ENCODE measurements at regions not wholly inside any gene's neighbourhood (a gene's known extent, or its start where the extent isn't known, plus 50 kb on each side); places are given as distances from the start of the nearest gene placed in this dataset.

GRCh38 chr6:149231778-149232177, 85.7 kb upstream of the TAB2 start:
- peaks cover 9 to 15% of the 10 kb centered on the region in 2 experiments; a peak in 3 of 5 replicates for H3K27me3 ChIP-seq (ENCODE audit: control insufficient read depth in 2 of 2, insufficient read depth in 2 of 2, low read length in 2 of 2)
- H3K9ac ChIP-seq (ENCODE audit: insufficient read depth in 1 of 2, low read depth in 2 of 2, low read length in 2 of 2) = no peak overlapping the region
- BruUV-seq (replicated peaks) = no TSS peak
- peaks cover 4 to 22% of the 10 kb centered on the region in 2 experiments for H3K4me1 ChIP-seq (replicated peaks in 1 of 2; ENCODE audit: control insufficient read depth in 2 of 2, insufficient read depth in 2 of 2, low read length in 2 of 2)
- FAIRE-seq (no peak), DNase-seq (ENCODE audit: extremely low read depth in 1 of 4, low spot score in 3 of 4) (no peak), ATAC-seq (no peak)
- no peaks in the 10 kb centered on the region for H3K36me3 ChIP-seq (ENCODE audit: control insufficient read depth, insufficient read depth, low read length)
- ChIA-PET POLR2A (interaction anchor here (0.6 to 1.6 kb wide), 4 partner anchors 9 to 135 kb away, joined by 3 to 5 read pairs (median 4); no protein-coding TSS in a partner anchor), CTCF (ENCODE audit: low intra/inter-chr PET ratio) (no interaction called here)
- no peaks in the 10 kb centered on the region for H3K9me1 ChIP-seq (ENCODE audit: control insufficient read depth, insufficient read depth, low read length)
- peak overlapping the region; percentile 24; the same call in 1 of the 2 replicates for H2AFZ ChIP-seq (ENCODE audit: low read depth, low read length)
- H3K79me2 ChIP-seq (ENCODE audit: control insufficient read depth, insufficient read depth, low read length) = no peaks in the 10 kb centered on the region
- WGBS (ENCODE audit: insufficient coverage, low coverage, missing lambda C conversion rate) = 20% methylated on average over 7 of the region's 7 CpGs
- in situ Hi-C loops (cut with MboI) = no loop called here
- intact Hi-C loops (cut with micrococcal nuclease) = no loop called here
- H3K27ac ChIP-seq (ENCODE audit: extremely low read depth, low read depth, low read length) = no peak overlapping the region
- H3K9me3 ChIP-seq (replicated peaks; ENCODE audit: control insufficient read depth, insufficient read depth, low read depth, low read length) = no peaks in the 10 kb centered on the region
- TF ChIP-seq ZZZ3 (IDR thresholded peaks at IDR 0.05) (no peak), FOXA3 (CRISPR knock-in tag; conservative IDR thresholded peaks at IDR 0.05 in 1 of 2, IDR thresholded peaks at IDR 0.05 in 1 of 2) (0 out of 4 replicates have a peak, but pooled peaks of 1 of the 2 experiments have one; percentile 28)
- H4K20me1 ChIP-seq (replicated peaks; ENCODE audit: control insufficient read depth, insufficient read depth, low read length) = no peaks in the 10 kb centered on the region
- H3K4me2 ChIP-seq (ENCODE audit: insufficient read depth, low read length) = no peak overlapping the region
- H3K4me3 ChIP-seq = no peak overlapping the region

GRCh38 chr6:149233056-149233715, 84.3 kb upstream of the TAB2 start:
- intact Hi-C loops (cut with micrococcal nuclease) (no loop called here), in situ Hi-C loops (cut with MboI) (no loop called here)
- DNase-seq (ENCODE audit: extremely low read depth in 1 of 4, low spot score in 3 of 4) (peak; percentile 23 to 40 (median 30)), ATAC-seq (peak; percentile 53), FAIRE-seq (no peak)
- peak overlapping the region; percentile 11; the same call in 1 of the 3 replicates for H3K27ac ChIP-seq (ENCODE audit: extremely low read depth, low read depth, low read length)
- no peak overlapping the region for H3K9ac ChIP-seq (ENCODE audit: insufficient read depth in 1 of 2, low read depth in 2 of 2, low read length in 2 of 2)
- no peak overlapping the region for H3K4me2 ChIP-seq (ENCODE audit: insufficient read depth, low read length)
- H4K20me1 ChIP-seq (replicated peaks; ENCODE audit: control insufficient read depth, insufficient read depth, low read length) = no peaks in the 10 kb centered on the region
- ChIA-PET POLR2A (no interaction called here), CTCF (ENCODE audit: low intra/inter-chr PET ratio) (interaction anchor here (0.7 kb wide), 1 partner anchor 128 kb away, joined by 3 read pairs; no protein-coding TSS in a partner anchor)
- H2AFZ ChIP-seq (ENCODE audit: low read depth, low read length) = no peak overlapping the region; the same call in 1 of the 2 replicates
- 52% methylated on average over 7 of the region's 7 CpGs for WGBS (ENCODE audit: insufficient coverage, low coverage, missing lambda C conversion rate)
- H3K9me1 ChIP-seq (ENCODE audit: control insufficient read depth, insufficient read depth, low read length) = no peaks in the 10 kb centered on the region
- no peaks in the 10 kb centered on the region for H3K9me3 ChIP-seq (replicated peaks; ENCODE audit: control insufficient read depth, insufficient read depth, low read depth, low read length)
- BruUV-seq (replicated peaks) = no TSS peak
- H3K27me3 ChIP-seq (ENCODE audit: control insufficient read depth in 2 of 2, insufficient read depth in 2 of 2, low read length in 2 of 2) = peaks cover 5 to 9% of the 10 kb centered on the region in 2 experiments; a peak in 3 of 5 replicates
- no peaks in the 10 kb centered on the region for H3K79me2 ChIP-seq (ENCODE audit: control insufficient read depth, insufficient read depth, low read length)
- no peak overlapping the region for H3K4me3 ChIP-seq
- H3K36me3 ChIP-seq (ENCODE audit: control insufficient read depth, insufficient read depth, low read length) = no peaks in the 10 kb centered on the region
- peaks cover 4 to 22% of the 10 kb centered on the region in 2 experiments for H3K4me1 ChIP-seq (replicated peaks in 1 of 2; ENCODE audit: control insufficient read depth in 2 of 2, insufficient read depth in 2 of 2, low read length in 2 of 2)
- TF ChIP-seq GATA2 (CRISPR knock-in tag; IDR thresholded peaks at IDR 0.05) = peak; percentile 34; the same call in 1 of the 2 replicates
- peak; percentile 64 for TF ChIP-seq MEIS2 (IDR thresholded peaks at IDR 0.05; ENCODE audit: partially characterized antibody)
- no peak for TF ChIP-seq RBM17 (IDR thresholded peaks at IDR 0.05; ENCODE audit: borderline replicate concordance, low read depth, low read length)
- TF ChIP-seq CBFA2T3 (IDR thresholded peaks at IDR 0.05) = peak; percentile 5; the same call in 1 of the 2 replicates
- peak in 1 of 2 experiments; percentile 68; a peak in 2 of 4 replicates for TF ChIP-seq FOXA3 (CRISPR knock-in tag; conservative IDR thresholded peaks at IDR 0.05 in 1 of 2, IDR thresholded peaks at IDR 0.05 in 1 of 2)
- no peak for TF ChIP-seq PBX2 (CRISPR knock-in tag; IDR thresholded peaks at IDR 0.05; ENCODE audit: low read depth)
- TF ChIP-seq PBX2 (tag; conservative IDR thresholded peaks at IDR 0.05; ENCODE audit: low read depth) = 0 out of 2 replicates have a peak, but pooled peaks have one; percentile 14
- no peak for TF ChIP-seq SMAD2 (IDR thresholded peaks at IDR 0.05; ENCODE audit: low read depth, low read length)
- no peak for TF ChIP-seq KAT2B (IDR thresholded peaks at IDR 0.05; ENCODE audit: low read depth, low read length)
- no peak for TF ChIP-seq ZEB2 (IDR thresholded peaks at IDR 0.05)
